Muscle of leg (tissue), 3 donors: ENCODE measurements at regions not wholly inside any gene's neighbourhood (a gene's known extent, or its start where the extent isn't known, plus 50 kb on each side); places are given as distances from the start of the nearest gene placed in this dataset.

ENCODE experiments used
- DNase-seq: peaks from one replicate; pipeline ENCODE4 v3.0.0; 2013
- H3K27ac ChIP-seq: one replicate; pipeline ENCODE4 v1.5.1; 2013; ENCODE audit warnings: mild to moderate bottlenecking, low read length, control low read depth
- H3K27me3 ChIP-seq: one replicate; pipeline ENCODE4 v1.6.1; 2013; ENCODE audit warnings: low read length; ENCODE audit not compliant: control insufficient read depth, insufficient read depth
- H3K36me3 ChIP-seq: one replicate; pipeline ENCODE4 v1.6.1; 2013; ENCODE audit warnings: low read length; ENCODE audit not compliant: control insufficient read depth, insufficient read depth
- H3K4me1 ChIP-seq: one replicate; pipeline ENCODE4 v1.6.1; 2013; ENCODE audit warnings: low read length; ENCODE audit not compliant: control insufficient read depth, insufficient read depth
- H3K4me3 ChIP-seq: one replicate; pipeline ENCODE4 v1.5.1; 2013; ENCODE audit warnings: low read length, control low read depth
- H3K9me3 ChIP-seq: replicated peaks from 2 replicates; pipeline ENCODE4 v1.6.1; 2013; ENCODE audit warnings: low read depth, low read length; ENCODE audit not compliant: control insufficient read depth
- WGBS: methylation state at CpG from one replicate; pipeline ENCODE4 v1.1.5; 2013; ENCODE audit warnings: missing lambda C conversion rate; ENCODE audit not compliant: insufficient coverage; 5-methylcytosine and 5-hydroxymethylcytosine counted together

DNA sequence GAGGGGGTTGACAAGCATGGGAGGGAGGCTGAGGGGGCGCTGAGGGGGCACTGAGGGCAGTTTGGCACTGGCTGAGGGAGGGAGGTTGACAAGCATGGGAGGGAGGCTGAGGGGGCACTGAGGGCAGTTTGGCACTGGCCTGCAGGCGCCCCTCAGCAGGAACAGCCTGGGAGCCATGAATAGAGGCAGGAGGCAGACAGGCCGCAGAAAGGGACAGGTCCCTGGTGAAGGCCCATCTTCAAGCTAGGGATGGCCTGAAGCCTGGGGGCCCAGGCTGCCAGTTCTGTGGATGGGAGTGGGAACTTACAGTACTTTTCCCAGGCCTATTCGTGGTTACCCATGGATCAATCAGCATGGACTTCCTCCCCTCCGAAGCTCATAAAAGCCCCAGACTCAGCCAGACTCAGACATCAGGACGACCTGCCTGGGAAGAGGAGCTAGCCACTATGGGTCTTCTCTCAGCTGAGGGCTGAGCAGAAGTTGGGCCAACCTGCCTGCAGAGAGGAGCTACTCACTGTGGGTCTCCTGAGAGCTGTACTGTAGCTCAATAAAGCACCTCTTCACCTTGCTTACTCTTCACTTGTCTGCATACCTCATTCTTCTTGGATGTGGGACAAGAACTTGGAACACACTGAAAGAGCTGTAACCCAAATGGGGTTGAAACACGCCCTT, 72.8 kb upstream of the BRD7 start:
- Histone ChIP-seq H3K4me3 (no peak overlapping the region), H3K36me3 (no peaks in the 10 kb centered on the region), H3K9me3 (peaks cover 22% of the 10 kb centered on the region), H3K4me1 (peaks cover 15% of the 10 kb centered on the region), H3K27ac (no peak overlapping the region), H3K27me3 (peaks cover 4% of the 10 kb centered on the region)
- DNase-seq, result no peak
- WGBS, result 80% methylated on average over 6 of the region's 7 CpGs

DNA sequence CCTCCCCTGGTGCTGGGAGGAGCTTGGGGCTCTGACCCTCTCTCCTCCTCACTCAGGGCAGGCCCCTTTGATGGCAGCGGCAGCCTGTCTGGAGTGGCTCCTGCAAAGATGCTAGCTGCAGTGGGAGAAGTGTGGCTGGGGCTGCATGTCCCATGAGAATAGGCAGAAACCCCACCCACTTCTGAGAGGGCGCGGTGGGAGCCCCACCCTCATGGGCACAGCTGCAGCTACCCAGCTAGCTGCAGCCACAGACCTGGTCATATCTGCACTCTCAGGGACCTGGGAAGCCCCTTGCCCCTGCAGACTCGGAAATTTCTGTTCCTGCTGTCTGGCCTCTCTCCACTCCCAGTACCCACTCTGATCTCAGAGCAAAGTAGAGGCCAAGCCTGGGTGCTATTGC, 72.2 kb upstream of the BRD7 start:
- H3K4me1 ChIP-seq, result peaks cover 9% of the 10 kb centered on the region
- WGBS, result no CpG with 5 or more reads among the region's 4 CpGs
- H3K36me3 ChIP-seq, result no peaks in the 10 kb centered on the region

DNA sequence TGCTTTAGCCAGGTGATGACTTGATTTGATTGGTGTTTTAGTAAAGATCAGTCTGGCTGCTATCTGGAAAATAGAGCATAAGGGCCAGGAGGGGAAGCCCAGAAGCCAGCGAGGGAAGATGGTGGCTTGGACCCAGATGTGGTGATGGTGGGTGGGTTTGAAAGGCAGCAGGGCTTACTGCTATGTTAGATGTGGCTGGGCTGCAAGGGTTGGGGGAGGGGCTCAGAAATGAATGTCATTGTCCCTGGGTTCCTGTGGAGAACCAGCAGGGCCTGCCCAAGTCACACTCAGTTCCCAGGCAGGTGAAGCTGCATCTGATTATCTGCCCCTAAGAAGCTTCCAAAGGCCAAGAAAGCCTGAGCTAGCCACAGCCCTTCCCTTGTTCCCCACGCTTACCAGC, 71.7 kb upstream of the BRD7 start:
- H3K4me3 ChIP-seq, result no peak overlapping the region
- 91% methylated on average over 1 of the region's 2 CpGs for WGBS
- H3K4me1 ChIP-seq, result peaks cover 5% of the 10 kb centered on the region
- DNase-seq, result no peak
- no peak overlapping the region for H3K27ac ChIP-seq
- H3K9me3 ChIP-seq, result peaks cover 22% of the 10 kb centered on the region
- peaks cover 2% of the 10 kb centered on the region for H3K27me3 ChIP-seq
- no peaks in the 10 kb centered on the region for H3K36me3 ChIP-seq

More for the DNA sequence above, 72.2 kb upstream of the BRD7 start:
- Histone ChIP-seq H3K4me3 (no peak overlapping the region), H3K27me3 (peaks cover 4% of the 10 kb centered on the region), H3K27ac (no peak overlapping the region), H3K9me3 (peaks cover 22% of the 10 kb centered on the region)
- DNase-seq, result no peak

DNA sequence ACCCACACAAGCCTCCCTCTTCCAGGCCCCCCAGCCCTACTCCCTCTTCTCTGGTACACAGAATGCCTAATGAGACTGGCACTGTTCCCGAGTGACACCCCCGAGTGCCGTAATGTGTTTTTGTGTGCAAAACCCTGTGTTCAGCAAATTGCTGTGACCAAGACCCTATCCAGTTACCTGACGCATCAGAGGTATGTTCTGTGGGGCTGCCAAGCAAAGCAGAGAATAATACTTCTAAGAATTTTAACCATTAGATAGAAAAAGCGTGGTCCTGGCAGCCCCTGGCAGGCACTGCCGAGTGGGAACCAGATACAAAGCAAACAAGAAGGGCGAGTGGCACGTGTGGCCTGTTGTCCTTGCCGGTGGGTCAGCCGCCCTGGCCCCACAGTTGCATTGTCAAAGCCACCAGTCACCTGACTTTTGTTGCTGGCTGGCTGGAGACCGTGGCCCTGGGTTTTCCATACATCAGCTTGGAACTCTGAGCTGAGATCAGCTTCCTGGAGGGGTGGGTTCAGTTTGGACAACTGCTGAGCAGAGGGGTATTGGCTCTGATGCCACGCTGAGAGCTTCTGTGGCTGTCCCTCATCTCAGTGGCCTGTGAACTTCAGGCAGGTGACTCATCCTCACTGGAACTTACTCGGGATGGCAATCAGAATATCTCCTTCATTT, 69.1 kb upstream of the BRD7 start:
- no peak for DNase-seq
- Histone ChIP-seq H3K27ac (no peak overlapping the region), H3K27me3 (peaks cover 2% of the 10 kb centered on the region), H3K36me3 (no peaks in the 10 kb centered on the region), H3K4me3 (no peak overlapping the region), H3K9me3 (peaks cover 22% of the 10 kb centered on the region), H3K4me1 (no peaks in the 10 kb centered on the region)
- 74% methylated on average over 9 of the region's 13 CpGs for WGBS

DNA sequence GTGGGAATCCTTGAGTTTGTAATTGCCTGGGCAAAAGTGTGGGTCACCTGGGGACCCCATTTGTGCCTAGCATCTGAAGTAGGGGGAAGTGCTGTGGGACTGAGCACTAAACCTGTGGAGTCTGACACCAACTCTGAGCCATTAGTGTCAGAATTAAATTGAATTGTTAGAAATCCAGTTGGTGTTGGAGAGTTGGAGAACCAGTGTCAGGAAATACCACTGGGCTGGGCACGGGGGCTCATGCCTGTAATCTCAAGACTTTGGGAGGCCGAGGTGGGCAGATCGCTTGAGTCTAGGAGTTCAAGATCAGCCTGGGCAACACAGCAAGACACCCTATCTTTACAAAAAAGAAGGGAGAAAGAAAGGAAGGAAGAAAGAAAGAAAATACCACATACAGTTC, 67.5 kb upstream of the BRD7 start:
- Histone ChIP-seq H3K4me3 (no peak overlapping the region), H3K27ac (no peak overlapping the region), H3K4me1 (no peaks in the 10 kb centered on the region), H3K9me3 (peaks cover 12% of the 10 kb centered on the region), H3K36me3 (no peaks in the 10 kb centered on the region), H3K27me3 (peaks cover 4% of the 10 kb centered on the region)
- WGBS, result no CpG with 5 or more reads among the region's 3 CpGs
- no peak for DNase-seq

DNA sequence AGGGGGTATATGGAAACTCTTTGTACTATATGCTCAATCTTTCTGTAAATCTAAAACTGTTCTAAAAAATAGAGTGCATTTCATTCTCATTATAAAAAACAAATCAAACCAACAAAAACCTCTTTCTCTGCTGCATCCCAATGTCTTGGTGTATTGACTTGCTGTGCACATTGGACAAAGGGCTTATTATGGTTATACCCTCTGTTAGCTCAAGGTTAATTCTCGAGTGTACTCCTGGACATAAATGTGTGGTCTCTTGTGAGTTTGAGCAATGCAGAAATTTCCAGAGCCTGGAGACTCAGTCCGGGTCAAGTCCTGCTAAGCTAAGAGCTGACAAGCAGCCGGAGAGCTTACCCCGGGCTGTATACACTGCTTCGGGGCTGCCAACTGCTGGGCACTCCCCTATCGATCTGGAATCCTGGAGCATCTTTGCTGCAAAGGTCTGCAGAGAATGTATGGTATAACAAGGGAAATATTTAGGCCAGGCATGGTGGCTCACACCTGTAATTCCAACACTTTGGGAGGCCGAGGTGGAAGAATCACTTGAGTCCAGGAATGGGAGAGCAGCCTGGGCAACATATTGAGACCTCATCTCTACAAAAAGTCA, 66.2 kb upstream of the BRD7 start:
- WGBS, result 75% methylated on average over 6 of the region's 7 CpGs
- Histone ChIP-seq H3K27me3 (peaks cover 4% of the 10 kb centered on the region), H3K4me3 (no peak overlapping the region), H3K4me1 (no peaks in the 10 kb centered on the region), H3K9me3 (peaks cover 5% of the 10 kb centered on the region), H3K36me3 (no peaks in the 10 kb centered on the region), H3K27ac (no peak overlapping the region)
- DNase-seq, result no peak

DNA sequence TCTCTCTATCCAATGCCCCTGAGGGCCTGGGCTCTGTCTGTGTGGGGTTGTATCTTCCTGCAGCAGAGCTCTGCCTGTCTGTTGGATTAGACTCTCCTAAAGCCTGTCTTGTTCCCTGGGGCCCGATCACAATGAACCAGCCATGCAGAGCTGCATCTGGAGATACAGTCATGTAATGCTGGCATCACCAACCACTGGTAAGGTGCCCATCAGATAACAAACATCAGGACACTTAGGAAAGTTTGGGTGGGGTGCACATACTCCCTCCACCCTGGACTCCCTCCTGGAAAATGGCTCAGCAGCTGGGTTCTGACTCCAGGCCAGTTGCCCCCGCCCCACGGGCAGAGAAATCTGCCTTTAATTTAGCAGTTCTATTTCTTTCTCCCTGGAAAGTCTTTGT, 61.3 kb upstream of the BRD7 start:
- DNase-seq, result no peak
- H3K36me3 ChIP-seq, result no peaks in the 10 kb centered on the region
- H3K4me1 ChIP-seq, result no peaks in the 10 kb centered on the region
- H3K27me3 ChIP-seq, result peaks cover 5% of the 10 kb centered on the region
- no peak overlapping the region for H3K4me3 ChIP-seq
- no CpG with 5 or more reads among the region's 3 CpGs for WGBS
- H3K27ac ChIP-seq, result no peak overlapping the region
- H3K9me3 ChIP-seq, result no peaks in the 10 kb centered on the region

DNA sequence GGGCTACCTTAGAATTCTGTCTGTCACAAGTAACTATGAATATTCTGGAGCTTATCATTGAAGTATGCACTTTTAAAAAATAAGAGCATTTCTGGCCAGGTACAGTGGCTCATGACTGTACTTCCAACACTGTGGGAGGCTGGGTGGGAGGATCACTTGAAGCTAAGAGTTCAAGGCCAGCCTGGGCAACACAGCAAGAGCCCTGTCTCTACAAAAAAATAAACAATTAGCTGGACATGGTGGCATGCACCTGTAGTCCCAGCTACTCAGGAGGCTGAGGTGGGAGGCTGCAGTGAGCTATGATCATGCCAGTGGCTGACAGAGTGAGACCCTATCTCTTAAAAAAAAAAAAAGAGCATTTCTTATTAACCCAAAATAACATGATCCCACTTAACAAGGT, 60.0 kb upstream of the BRD7 start:
- H3K36me3 ChIP-seq, result no peaks in the 10 kb centered on the region
- no peaks in the 10 kb centered on the region for H3K4me1 ChIP-seq
- H3K4me3 ChIP-seq, result no peak overlapping the region
- no peak for DNase-seq
- H3K27ac ChIP-seq, result no peak overlapping the region
- peaks cover 10% of the 10 kb centered on the region for H3K27me3 ChIP-seq
- H3K9me3 ChIP-seq, result no peaks in the 10 kb centered on the region

DNA sequence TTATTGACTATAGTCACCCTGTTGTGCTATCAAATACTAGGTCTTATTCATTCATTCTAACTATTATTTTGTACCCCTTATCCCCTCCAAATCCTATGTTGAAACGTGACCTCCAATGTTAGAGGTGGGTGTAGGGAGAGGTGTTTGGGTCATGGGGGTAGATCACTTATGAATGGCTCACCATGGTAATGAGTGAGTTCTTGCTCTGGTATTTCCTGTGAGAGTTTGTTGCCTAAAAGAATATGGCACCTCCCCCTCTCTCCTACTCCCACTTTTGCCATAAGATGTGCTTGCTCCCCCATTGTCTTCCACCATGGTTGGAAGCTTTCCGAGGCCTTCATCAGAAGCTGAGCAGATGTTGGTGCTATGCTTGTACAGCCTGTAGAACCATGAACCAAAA, 59.3 kb upstream of the BRD7 start:
- Histone ChIP-seq H3K36me3 (no peaks in the 10 kb centered on the region), H3K27ac (no peak overlapping the region), H3K27me3 (peaks cover 14% of the 10 kb centered on the region), H3K9me3 (no peaks in the 10 kb centered on the region), H3K4me3 (no peak overlapping the region), H3K4me1 (no peaks in the 10 kb centered on the region)
- DNase-seq, result no peak
- WGBS, result 100% methylated on average over 1 of the region's 2 CpGs

DNA sequence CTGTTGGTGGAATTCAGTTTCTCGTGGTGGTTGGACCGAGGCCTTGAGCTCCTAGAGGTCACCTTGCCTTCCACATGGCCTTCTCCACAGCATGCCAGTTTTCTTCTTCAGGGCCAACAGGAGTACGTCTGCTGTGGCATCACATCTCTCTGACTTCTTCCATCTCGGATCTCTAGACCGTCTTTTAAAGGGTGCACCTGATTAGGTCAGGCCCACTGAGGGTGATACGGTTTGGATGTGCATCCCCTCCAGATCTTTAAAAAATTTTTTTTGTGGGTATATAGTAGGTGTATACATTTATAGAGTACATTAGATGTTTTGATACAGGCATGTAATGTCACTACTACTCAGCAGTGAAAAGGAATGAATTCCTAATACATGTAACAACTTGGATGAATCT, 58.3 kb upstream of the BRD7 start:
- peaks cover 14% of the 10 kb centered on the region for H3K27me3 ChIP-seq
- H3K27ac ChIP-seq, result no peak overlapping the region
- no peaks in the 10 kb centered on the region for H3K36me3 ChIP-seq
- no peaks in the 10 kb centered on the region for H3K9me3 ChIP-seq
- WGBS, result 75% methylated on average over 3 of the region's 6 CpGs
- no peak for DNase-seq
- no peaks in the 10 kb centered on the region for H3K4me1 ChIP-seq
- no peak overlapping the region for H3K4me3 ChIP-seq
